T-helper 1 cell treated with Interleukin-12 subunit alpha and Interleukin-12 subunit beta and Interleukin-4 antibody, amounts not matched to agents 30 ng/mL and 1 ng/mL, for 36 hours (primary cell): ENCODE measurements at regions not wholly inside any gene's neighbourhood (a gene's known extent, or its start where the extent isn't known, plus 50 kb on each side); places are given as distances from the start of the nearest gene placed in this dataset.
"Not testable (repeated sequence)": the region's sequence is repeated elsewhere in the genome, so short reads cannot be mapped to it uniquely, and the experiment has no call there.

Source experiments
- intact Hi-C: fragments of 100-400 bp; cut with micrococcal nuclease; formaldehyde crosslinking; loops from one replicate; pipeline ENCODE4 v1.15.1; 2024

DNA sequence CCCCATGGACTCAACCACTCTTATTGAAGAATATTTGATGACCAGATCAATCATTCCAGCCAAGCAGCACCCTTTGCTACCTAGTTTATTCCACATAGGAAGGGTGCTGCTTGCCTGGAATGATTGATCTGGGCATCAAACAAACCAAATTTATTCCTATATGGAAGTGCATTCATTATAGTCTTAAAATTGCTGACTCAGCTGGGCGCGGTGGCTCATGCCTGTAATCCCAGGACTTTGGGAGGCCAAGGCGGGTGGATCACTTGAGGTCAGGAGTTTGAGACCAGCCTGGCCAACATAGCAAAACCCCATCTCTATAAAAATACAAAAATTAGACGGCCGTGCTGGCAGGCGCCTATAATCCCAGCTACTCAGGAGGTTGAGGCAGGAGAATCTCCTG, 489.6 kb upstream of the API5 start:
- intact Hi-C loops, result not testable (repeated sequence)

- intact Hi-C loops, result no loop called here
Measured at GRCh38 chr11:42823546-42823945, 488.2 kb upstream of the API5 start.

GRCh38 chr11:42824067-42824466, 487.7 kb upstream of the API5 start:
- intact Hi-C loops, result no loop called here

GRCh38 chr11:42825598-42825997, 486.2 kb upstream of the API5 start:
- intact Hi-C loops, result no loop called here

GRCh38 chr11:42827845-42828244, 484.0 kb upstream of the API5 start:
- intact Hi-C loops, result no loop called here

DNA sequence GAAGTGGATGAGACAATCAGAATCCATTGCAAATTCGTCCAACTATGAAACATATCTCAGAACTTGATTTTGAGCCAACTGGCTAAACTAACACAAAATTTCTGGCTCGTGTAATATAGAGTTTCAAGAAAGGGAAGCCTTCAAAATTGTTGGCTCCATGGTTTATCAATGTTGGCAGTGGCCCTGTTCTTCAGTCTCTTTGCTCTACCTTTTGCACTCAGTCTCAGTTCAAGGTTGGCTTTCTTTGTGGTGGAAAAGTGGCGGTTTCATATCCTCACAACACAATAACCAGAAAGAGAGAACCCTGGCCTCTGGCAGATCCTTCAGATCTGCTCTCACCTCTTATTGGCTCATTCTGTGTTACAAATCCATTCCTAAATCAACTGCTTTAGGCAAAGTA, 473.8 kb upstream of the API5 start:
- intact Hi-C loops, result no loop called here

DNA sequence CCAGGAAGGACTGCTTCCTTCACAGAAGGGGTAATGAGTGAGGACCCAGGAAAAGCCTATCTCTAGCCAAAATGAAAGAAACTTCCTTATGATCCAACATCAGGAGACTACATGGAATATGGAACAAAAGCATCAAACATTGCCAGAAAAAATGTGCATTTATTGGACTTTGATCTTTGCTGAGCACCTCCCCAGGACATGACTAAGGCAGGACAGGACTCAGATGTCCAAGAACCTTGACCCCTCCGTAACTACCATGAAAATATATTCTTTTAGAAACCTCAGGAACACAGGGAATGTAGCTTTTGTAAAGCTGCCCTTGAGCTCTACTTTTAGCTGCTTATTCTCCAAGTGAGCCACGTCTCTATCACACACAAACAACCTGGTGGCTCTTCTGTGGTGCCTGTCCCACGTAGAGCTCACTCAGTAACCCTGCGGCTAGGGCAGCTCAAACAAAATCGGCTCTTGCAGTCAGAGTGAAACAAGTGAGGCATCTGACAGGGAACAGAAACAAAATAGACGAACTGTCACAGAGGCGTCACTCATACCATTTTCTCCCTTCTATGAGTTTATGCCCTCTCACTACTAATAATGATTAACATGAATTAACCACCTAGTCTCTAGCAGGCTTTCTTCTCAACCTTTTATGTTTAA, 471.5 kb upstream of the API5 start:
- intact Hi-C loops, result no loop called here

DNA sequence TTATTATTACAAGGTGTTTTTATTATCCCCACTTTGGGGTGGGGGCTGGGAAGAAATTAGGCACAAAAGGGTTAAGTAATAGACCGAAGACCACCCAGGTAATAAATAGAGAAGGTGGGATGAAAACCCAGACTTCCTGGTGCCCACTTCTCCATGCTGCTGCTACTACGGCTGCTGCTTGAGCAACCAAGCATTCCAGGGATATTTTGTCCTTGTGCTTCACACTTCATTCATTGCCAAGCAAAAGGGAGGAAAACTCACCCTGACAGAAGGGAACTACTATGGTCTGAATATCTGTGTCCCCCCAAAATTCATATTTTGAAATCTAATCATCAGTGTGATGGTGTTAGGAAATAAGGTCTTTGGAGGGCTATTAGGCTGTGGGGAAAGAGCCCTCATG, 470.9 kb upstream of the API5 start:
- intact Hi-C loops, result no loop called here

- intact Hi-C loops, result no loop called here
Measured at GRCh38 chr11:42841556-42841955, 470.2 kb upstream of the API5 start.

GRCh38 chr11:42849362-42849761, 462.4 kb upstream of the API5 start:
- intact Hi-C loops, result no loop called here

GRCh38 chr11:42857344-42857743, 454.5 kb upstream of the API5 start:
- intact Hi-C loops, result no loop called here

- intact Hi-C loops, result no loop called here
Measured at GRCh38 chr11:42870480-42870879, 441.3 kb upstream of the API5 start.

DNA sequence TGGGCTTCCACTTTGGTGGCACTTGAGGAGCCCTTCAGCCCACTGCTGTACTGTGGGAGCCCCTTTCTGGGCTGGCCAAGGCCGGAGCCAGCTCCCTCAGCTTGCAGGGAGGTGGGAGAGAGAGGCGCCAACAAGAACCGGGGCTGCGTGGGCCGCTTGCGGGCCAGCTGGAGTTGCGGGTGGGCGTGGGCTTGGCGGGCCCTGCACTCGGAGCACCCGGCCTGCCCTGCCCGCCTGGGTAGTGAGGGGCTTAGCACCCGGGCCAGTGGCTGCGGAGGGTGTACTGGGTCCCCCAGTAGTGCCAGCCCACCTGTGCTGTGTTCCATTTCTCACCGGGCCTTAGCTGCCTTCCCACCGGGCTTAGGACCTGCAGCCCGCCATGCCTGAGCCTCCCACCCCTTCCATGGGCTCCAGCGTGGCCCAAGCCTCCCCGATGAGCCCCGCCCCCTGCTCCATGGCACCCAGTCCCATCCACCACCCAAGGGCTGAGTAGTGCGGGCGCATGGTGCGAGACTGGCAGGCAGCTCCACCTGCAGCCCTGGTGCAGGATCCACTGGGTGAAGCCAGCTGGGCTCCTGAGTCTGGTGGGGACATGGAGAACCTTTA, 437.9 kb upstream of the API5 start:
- intact Hi-C loops, result not testable (repeated sequence)

GRCh38 chr11:42881335-42881734, 430.5 kb upstream of the API5 start:
- intact Hi-C loops, result not testable (repeated sequence)

DNA sequence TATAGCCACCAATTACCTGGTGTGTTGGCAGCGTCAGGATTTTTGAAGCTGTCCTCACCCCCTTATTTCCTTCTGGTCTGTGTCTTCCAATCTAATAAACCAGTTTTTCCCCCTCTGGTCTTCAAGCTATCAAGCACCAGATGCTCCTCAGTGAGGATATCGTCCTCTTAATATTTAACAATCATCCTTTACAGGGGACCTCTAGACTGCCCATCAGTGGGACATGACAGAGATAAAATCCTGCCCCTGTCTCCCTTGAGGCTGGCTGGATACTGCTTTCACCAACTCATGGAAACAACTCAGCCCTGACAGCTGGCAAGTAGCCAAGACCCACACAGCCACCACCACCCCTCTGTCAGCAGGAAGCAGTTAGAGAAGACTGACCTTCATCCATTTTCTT, 421.0 kb upstream of the API5 start:
- intact Hi-C loops, result no loop called here

DNA sequence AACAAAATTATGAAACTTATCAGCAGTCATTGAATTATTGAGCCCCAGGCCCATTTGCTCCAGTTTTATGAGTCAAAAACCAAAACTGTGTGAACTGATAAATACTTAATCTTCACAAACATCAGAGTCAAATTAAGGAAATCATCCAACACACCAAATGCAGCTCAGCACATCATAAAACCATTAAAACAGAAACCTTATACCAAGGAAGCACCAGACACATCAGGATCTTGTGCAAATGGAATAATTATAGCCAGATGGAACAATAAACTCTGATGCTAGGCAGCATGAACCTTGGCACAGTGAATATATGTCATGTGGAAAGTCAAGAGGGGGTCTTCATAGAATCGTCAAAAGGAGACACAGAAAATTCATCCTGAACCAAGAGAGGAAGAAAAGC, 410.7 kb upstream of the API5 start:
- intact Hi-C loops, result no loop called here

DNA sequence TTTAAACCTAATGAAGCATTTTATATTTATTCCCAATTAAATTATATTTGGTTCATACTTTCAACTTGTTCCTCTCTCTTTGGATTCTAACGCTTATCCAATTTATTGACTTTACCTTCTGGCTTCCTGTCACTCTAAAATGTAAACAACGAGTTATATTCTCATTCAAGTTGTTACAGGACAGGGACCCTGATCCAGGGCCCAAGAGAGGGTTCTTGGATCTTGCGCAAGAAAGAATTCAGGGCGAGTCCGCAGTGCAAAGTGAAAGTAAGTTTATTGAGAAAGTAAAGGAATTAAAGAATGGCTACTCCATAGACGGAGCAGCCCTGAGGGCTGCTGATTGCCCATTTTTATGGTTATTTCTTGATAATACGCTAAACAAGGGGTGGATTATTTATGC, 405.6 kb upstream of the API5 start:
- intact Hi-C loops, result no loop called here

DNA sequence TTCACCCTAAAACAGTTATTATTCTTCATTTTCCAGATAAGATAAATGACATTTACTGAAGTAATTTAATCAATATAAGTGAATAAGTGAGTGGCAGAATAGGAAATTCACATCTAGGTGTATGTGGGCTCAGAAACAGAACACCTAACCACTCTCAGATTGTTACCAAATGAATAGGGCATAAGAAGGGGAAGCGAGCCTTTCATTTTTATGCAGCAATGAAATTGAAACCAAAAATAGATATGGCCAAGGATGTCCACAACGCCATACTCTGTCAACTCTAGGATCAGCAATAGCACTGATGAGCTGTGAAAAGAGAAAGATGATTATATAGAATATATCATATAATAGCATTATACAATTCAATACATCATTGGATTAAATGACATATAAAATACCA, 398.1 kb upstream of the API5 start:
- intact Hi-C loops, result no loop called here

- intact Hi-C loops, result no loop called here
Measured at GRCh38 chr11:42923651-42924050, 388.1 kb upstream of the API5 start.

- intact Hi-C loops, result no loop called here
Measured at GRCh38 chr11:42925916-42926315, 385.9 kb upstream of the API5 start.

DNA sequence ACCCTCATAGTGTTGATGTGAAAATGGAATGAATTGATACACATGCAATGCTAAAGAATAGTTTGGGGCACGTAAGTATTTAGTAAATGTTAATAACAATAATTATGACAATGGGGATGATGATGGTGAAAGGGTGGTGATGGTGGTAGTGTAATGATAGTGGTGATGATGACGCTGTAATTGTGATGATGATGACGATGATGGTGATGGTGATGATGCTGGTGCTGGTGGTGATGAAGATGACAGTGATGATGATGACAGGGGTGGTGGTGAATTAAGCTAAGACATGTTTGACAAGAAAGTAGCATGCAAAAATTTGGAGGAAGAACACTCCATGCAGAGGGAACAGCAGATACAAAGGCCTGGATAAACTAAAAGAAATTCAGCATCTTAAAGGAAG, 364.4 kb upstream of the API5 start:
- intact Hi-C loops, result no loop called here

DNA sequence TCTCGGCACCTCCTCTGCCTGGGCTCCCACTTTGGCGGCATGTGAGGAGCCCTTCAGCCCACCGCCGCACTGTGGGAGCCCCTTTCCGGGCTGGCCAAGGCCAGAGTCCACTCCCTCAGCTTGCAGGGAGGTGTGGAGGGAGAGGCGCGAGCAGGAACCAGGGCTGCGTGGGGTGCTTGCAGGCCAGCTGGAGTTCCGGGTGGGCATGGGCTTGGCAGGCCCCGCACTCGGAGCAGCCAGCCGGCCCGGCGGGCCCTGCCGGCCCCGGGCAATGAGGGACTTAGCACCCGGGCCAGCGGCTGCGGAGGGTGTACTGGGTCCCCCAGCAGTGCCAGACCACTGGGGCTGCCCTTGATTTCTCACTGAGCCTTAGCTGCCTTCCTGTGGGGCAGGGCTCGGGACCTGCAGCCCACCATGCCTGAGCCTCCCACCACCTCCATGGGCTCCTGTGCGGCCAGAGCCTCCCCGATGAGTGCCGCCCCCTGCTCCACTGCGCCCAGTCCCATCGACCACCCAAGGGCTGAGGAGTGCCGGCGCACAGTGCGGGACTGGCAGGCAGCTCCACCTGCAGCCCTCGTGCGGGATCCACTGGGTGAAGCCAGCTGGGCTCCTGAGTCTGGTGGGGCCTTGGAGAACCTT, 361.9 kb upstream of the API5 start:
- intact Hi-C loops, result not testable (repeated sequence)

DNA sequence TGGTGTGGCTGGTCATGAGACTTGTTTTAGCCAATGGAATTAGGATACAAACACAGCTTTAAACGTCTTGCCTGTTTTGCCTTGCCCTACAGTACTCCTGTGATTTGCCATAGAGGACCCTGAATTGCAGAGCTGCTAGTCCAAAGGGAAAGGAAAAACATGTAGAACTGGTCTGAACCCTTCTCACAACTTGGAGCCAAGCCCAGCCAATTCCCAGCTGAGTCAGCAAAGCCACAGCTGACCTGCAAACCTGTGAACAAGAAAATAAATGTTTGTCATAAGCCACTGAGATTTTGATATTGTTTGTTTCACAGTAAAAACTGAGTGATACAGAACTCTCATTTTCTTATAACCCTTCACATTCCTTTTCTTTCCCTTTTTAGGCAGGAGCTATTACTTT, 360.5 kb upstream of the API5 start:
- intact Hi-C loops, result no loop called here
